Transverse colon (tissue), 4 donors: ENCODE measurements at regions not wholly inside any gene's neighbourhood (a gene's known extent, or its start where the extent isn't known, plus 50 kb on each side); places are given as distances from the start of the nearest gene placed in this dataset.

Source experiments
- DNase-seq: peaks from one replicate; pipeline ENCODE4 v3.0.0-alpha.2; 2019
- H3K27ac ChIP-seq, 4 donors: fragments of 200-600 bp; sonication (generic); 2 replicates each; pipeline ENCODE4 v1.5.1; 2016 to 2018; ENCODE audit warnings: inconsistent platforms in 4 of 4
- H3K27me3 ChIP-seq: fragments of 200-600 bp; sonication (generic); 2 replicates; pipeline ENCODE4 v1.5.1; 2017; ENCODE audit warnings: inconsistent platforms
- H3K36me3 ChIP-seq, 4 donors: fragments of 200-600 bp; sonication (generic); 2 replicates each; pipeline ENCODE4 v1.5.1; 2017 to 2019; ENCODE audit warnings: inconsistent platforms in 4 of 4
- H3K4me1 ChIP-seq, 4 donors: fragments of 200-600 bp; sonication (generic); 2 replicates each; pipeline ENCODE4 v1.5.1; 2017 to 2020; ENCODE audit warnings: inconsistent platforms in 4 of 4
- H3K4me3 ChIP-seq, 4 donors: fragments of 200-600 bp; sonication (generic); 1 replicate in 1 of 4; 2 replicates in 3 of 4; pipeline versions ENCODE4 v1.5.1 to v1.6.1; 2017 to 2019; ENCODE audit warnings: inconsistent platforms in 4 of 4
- H3K9me3 ChIP-seq, 2 donors: fragments of 200-600 bp; sonication (generic); 2 replicates each; pipeline ENCODE4 v1.5.1; 2017 to 2019; ENCODE audit warnings: inconsistent platforms in 2 of 2
- EP300 ChIP-seq: sonication (generic); formaldehyde crosslinking; IDR thresholded peaks from one replicate; pipeline ENCODE4 v1.6.1; 2017; ENCODE audit warnings: antibody characterized with exemption, low read depth
- POLR2A ChIP-seq: fragments of 450-650 bp; IDR thresholded peaks from one replicate; pipeline ENCODE4 v1.6.1; 2016; ENCODE audit warnings: antibody characterized with exemption, mild to moderate bottlenecking, moderate library complexity
- POLR2AphosphoS5 ChIP-seq, 3 donors: sonication (generic); formaldehyde crosslinking; IDR thresholded peaks; one replicate each; pipeline ENCODE4 v1.6.1; 2016; ENCODE audit warnings: antibody characterized with exemption in 3 of 3
- WGBS, 2 donors: methylation state at CpG; one replicate each; pipeline ENCODE4 v1.1.5; 2018; ENCODE audit warnings: low coverage in 1 of 2; 5-methylcytosine and 5-hydroxymethylcytosine counted together
- in situ Hi-C, 4 donors: fragments of 200-750 bp; cut with MboI; loops; one replicate each; pipeline versions ENCODE4 v1.15.0 to v1.15.1; 2017; ENCODE audit warnings: low sequenced_read_pairs in 3 of 4, low pct_ligation_motif_present in 1 of 4, low pct_unique_long_range_greater_than_20kb in 1 of 4
- intact Hi-C: fragments of 100-400 bp; cut with DNase I; formaldehyde crosslinking; loops from one replicate; pipeline ENCODE4 v1.15.1; 2023; ENCODE audit warnings: low total_unique reads
- TF ChIP-seq, protein P1 (sequence below), 5 experiments: fragments of 200-600 bp in 3 of 5; fragments of 450-650 bp in 2 of 5; sonication (generic) in 3 of 5; IDR thresholded peaks; 1 replicate in 2 of 5; 2 replicates in 3 of 5; pipeline ENCODE4 v1.5.1; 2016 to 2017; ENCODE audit warnings: antibody characterized with exemption in 5 of 5, inconsistent platforms in 3 of 5, mild to moderate bottlenecking in 2 of 5, moderate library complexity in 1 of 5

DNA sequence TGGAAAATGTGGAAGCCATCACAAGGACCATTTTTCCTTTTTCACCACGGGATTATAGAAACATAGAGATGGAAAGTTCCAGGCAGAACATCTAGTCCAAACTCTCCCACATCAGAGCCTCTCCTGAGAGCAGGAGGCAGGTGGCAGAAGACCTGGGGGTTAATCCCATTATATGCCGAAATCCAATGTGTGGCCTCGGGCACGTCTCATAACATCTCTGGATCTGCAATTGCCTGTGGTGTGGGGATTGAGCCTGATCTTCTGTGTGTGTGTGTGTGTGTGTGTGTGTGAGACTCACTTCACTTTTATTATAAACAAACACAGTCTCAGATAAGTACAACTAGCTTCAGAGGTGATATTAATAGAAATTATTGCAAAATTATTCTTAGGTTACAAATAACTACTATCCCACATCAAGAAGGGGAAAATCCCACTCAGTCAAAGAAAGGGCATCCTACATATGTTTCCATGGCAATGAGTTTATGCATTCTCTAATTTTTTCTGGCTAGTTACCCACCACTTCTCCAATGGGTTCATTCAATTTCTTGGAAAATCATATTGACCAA lies 199.1 kb downstream of the FOXL1 start:
- H3K4me3 ChIP-seq: no peak overlapping the region
- TF ChIP-seq POLR2A (no peak), POLR2AphosphoS5 (IDR thresholded peaks at IDR 0.05) (no peak), EP300 (no peak)
- TF ChIP-seq, protein P1, sequence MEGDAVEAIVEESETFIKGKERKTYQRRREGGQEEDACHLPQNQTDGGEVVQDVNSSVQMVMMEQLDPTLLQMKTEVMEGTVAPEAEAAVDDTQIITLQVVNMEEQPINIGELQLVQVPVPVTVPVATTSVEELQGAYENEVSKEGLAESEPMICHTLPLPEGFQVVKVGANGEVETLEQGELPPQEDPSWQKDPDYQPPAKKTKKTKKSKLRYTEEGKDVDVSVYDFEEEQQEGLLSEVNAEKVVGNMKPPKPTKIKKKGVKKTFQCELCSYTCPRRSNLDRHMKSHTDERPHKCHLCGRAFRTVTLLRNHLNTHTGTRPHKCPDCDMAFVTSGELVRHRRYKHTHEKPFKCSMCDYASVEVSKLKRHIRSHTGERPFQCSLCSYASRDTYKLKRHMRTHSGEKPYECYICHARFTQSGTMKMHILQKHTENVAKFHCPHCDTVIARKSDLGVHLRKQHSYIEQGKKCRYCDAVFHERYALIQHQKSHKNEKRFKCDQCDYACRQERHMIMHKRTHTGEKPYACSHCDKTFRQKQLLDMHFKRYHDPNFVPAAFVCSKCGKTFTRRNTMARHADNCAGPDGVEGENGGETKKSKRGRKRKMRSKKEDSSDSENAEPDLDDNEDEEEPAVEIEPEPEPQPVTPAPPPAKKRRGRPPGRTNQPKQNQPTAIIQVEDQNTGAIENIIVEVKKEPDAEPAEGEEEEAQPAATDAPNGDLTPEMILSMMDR (IDR thresholded peaks at IDR 0.05): no peak
- H3K27ac ChIP-seq: no peak overlapping the region
- intact Hi-C loops (no loop called here), in situ Hi-C loops (no loop called here)
- no peaks in the 10 kb centered on the region for H3K4me1 ChIP-seq
- H3K27me3 ChIP-seq: peaks cover 30% of the 10 kb centered on the region
- H3K36me3 ChIP-seq: no peaks in the 10 kb centered on the region
- 60% methylated on average over 1 to 4 of the region's 4 CpGs for WGBS, 2 donors
- H3K9me3 ChIP-seq: no peaks in the 10 kb centered on the region
- no peak for DNase-seq

DNA sequence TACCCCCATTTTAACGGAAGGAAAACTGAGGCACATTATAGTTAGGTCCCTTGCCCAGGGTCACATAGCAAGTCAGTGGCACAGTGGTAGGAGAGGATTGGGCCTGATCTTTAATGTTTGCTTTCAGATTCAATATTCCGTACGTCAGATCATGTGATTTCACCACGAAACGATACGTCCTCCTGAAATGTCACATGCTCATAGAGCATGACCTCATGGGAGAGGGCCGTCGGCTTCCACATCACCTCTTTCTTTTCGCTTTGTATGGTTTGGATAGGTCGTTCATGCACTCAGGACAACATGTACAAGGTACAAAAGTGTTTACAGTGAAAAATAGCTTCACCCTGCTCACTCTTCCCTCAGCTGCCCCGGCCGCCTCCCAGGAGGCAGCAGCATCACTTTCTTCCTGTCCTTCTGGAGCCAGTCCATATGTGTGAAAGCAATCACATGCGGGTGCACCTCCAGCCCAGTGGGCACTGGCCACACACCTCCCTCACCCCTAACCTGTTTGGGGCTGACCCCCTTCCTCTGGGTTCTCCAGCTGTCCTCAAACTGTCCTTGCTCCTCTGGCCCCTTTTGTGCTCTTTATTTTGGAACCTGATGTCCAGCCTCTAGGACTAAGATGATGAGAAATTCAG lies 199.9 kb downstream of the FOXL1 start:
- DNase-seq: no peak
- TF ChIP-seq EP300 (no peak), POLR2AphosphoS5 (IDR thresholded peaks at IDR 0.05) (no peak), POLR2A (no peak)
- TF ChIP-seq, protein P1 (IDR thresholded peaks at IDR 0.05): no peak
- in situ Hi-C loops (no loop called here), intact Hi-C loops (no loop called here)
- 58% methylated on average over 13 of the region's 13 CpGs; no CpG with 5 or more reads in 1 of the 2 donors for WGBS, 2 donors
- Histone ChIP-seq H3K4me1 (no peaks in the 10 kb centered on the region), H3K9me3 (no peaks in the 10 kb centered on the region), H3K27ac (no peak overlapping the region), H3K27me3 (peaks cover 30% of the 10 kb centered on the region), H3K4me3 (no peak overlapping the region), H3K36me3 (no peaks in the 10 kb centered on the region)

DNA sequence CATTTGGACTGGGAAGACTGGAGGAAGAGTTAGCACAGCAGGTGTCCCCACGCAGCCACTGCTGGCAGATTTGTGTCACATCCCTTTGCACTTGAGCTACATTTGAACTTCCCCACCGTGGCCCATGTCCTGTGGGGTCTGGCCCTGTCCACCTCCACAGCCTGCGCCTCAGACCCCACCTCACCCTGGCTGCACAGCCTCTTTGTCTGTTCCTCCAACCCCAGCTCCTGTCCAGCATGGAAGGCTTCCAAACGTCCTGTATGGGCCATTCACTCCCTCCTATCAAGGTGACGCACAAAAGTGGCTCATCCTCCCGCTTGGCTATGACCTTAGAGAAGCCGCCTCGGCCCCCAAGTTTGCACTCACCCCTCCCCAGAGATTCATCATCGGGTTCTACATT lies 200.6 kb downstream of the FOXL1 start:
- intact Hi-C loops (no loop called here), in situ Hi-C loops (no loop called here)
- H3K27ac ChIP-seq: no peak overlapping the region
- TF ChIP-seq POLR2A (no peak), EP300 (no peak), POLR2AphosphoS5 (IDR thresholded peaks at IDR 0.05) (no peak)
- TF ChIP-seq, protein P1 (IDR thresholded peaks at IDR 0.05): no peak
- DNase-seq: no peak
- no peaks in the 10 kb centered on the region for H3K36me3 ChIP-seq
- H3K27me3 ChIP-seq: peaks cover 30% of the 10 kb centered on the region
- H3K4me1 ChIP-seq: no peaks in the 10 kb centered on the region
- no peaks in the 10 kb centered on the region for H3K9me3 ChIP-seq
- WGBS, 2 donors: 60 to 68% methylated on average over 6 to 9 of the region's 9 CpGs
- no peak overlapping the region for H3K4me3 ChIP-seq

DNA sequence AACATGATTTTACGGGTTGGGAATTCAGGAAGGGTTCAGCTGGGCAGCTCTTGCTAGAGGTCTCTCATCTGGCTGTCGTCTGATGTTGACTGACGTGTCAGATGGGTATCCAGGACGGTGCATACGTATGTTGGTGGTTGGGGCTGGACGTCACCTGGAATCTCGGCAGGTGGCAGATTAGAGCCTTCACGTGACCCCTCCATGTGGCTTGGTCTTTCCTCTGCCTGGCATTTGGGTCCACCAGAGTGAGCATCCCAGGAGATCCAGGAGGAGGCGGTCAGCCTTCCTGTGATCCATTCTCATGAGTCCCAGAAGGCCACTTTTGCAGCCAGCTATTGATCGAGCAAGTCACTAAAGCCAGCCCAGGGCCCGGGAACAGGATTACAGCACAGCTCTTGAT lies 202.7 kb downstream of the FOXL1 start:
- in situ Hi-C loops (no loop called here), intact Hi-C loops (loop anchor here (10.0 kb wide), 1 partner anchor 54 kb away; no protein-coding TSS in a partner anchor)
- DNase-seq: no peak
- Histone ChIP-seq H3K27ac (no peak overlapping the region), H3K4me1 (no peaks in the 10 kb centered on the region), H3K4me3 (no peak overlapping the region), H3K9me3 (no peaks in the 10 kb centered on the region), H3K36me3 (no peaks in the 10 kb centered on the region), H3K27me3 (peaks cover 24% of the 10 kb centered on the region)
- TF ChIP-seq EP300: no peak
- TF ChIP-seq POLR2A: no peak
- TF ChIP-seq, protein P1 (IDR thresholded peaks at IDR 0.05): no peak
- no peak for TF ChIP-seq POLR2AphosphoS5 (IDR thresholded peaks at IDR 0.05)
- WGBS, 2 donors: 78 to 100% methylated on average over 1 to 11 of the region's 11 CpGs
